ENCODE measurements at regions not wholly inside any gene's neighbourhood (a gene's known extent, or its start where the extent isn't known, plus 50 kb on each side); places are given as distances from the start of the nearest gene placed in this dataset.

DNA sequence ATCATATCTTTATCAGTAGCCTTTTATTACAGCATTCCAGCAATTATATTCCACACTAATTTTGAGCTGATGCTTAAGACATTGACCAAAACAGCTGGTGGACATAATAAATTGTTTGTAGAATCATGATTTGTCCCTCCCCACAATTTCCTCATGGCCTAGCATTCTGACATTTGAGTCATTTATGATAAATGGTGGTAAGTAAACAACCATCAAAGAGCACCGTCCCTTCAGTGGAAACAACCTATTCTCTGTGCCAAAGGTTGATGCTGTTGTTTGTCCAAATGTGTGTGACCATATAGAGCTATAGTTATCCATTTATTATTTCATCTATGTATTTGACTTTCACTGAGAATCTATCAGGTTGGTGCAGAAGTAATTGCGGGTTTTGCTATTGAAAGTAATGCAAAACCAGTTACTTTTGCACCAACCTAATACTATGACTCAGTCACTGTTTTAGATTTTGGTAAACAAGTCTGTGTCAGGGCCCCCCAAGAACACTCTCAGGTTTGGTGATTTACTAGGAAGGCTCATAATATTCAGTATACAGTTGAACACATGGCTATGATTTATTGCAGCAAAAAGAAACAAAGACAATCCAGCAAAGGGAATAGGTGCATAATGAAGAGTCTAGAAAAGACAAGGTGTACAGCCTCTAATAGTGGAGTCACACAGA is 608.7 kb upstream of the REG3G start:
- Histone ChIP-seq H3K27me3 (no peaks in the 10 kb centered on the region), H3K4me1 (peaks cover 0 to 12% (median 4%) of the 10 kb centered on the region in 4 donors), H3K27ac (no peak overlapping the region), H3K9me3 (no peaks in the 10 kb centered on the region), H3K4me3 (no peak overlapping the region), H3K36me3 (no peaks in the 10 kb centered on the region)
- TF ChIP-seq POLR2AphosphoS5 (IDR thresholded peaks at IDR 0.05) (no peak), EP300 (IDR thresholded peaks at IDR 0.05) (no peak), POLR2A (IDR thresholded peaks at IDR 0.05) (no peak)
- TF ChIP-seq, protein P1, sequence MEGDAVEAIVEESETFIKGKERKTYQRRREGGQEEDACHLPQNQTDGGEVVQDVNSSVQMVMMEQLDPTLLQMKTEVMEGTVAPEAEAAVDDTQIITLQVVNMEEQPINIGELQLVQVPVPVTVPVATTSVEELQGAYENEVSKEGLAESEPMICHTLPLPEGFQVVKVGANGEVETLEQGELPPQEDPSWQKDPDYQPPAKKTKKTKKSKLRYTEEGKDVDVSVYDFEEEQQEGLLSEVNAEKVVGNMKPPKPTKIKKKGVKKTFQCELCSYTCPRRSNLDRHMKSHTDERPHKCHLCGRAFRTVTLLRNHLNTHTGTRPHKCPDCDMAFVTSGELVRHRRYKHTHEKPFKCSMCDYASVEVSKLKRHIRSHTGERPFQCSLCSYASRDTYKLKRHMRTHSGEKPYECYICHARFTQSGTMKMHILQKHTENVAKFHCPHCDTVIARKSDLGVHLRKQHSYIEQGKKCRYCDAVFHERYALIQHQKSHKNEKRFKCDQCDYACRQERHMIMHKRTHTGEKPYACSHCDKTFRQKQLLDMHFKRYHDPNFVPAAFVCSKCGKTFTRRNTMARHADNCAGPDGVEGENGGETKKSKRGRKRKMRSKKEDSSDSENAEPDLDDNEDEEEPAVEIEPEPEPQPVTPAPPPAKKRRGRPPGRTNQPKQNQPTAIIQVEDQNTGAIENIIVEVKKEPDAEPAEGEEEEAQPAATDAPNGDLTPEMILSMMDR (IDR thresholded peaks at IDR 0.05) = no peak
- no peak for DNase-seq
- intact Hi-C loops (cut with DNase I) = no loop called here
- whole genome bisulfite sequencing, 2 donors = 36 to 62% methylated on average over 2 of the region's 2 CpGs

DNA sequence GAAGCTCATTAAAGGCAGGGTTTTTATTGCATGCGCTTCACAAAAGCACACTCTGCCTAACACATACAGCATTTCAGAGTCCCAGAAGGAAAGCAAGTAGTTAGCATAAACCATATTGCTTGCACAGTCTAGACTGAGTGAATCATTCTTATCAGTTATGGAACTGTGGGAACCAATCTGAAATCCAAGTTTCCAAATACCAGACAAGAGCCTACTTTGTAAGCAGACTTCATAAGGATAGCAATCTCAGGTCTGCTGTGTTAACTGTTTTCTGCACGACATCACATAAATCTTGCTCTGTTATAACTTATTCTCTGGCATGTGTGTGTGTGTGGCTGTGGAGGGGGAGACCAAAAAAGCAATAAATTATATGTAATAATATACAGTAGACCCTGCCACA is 608.1 kb upstream of the REG3G start:
- H3K9me3 ChIP-seq = no peaks in the 10 kb centered on the region
- no peak for DNase-seq
- intact Hi-C loops (cut with DNase I) = no loop called here
- no peak overlapping the region for H3K27ac ChIP-seq
- WGBS, 2 donors = 27 to 53% methylated on average over 2 of the region's 2 CpGs
- no peak for TF ChIP-seq POLR2A (IDR thresholded peaks at IDR 0.05)
- no peak for TF ChIP-seq POLR2AphosphoS5 (IDR thresholded peaks at IDR 0.05)
- no peak for TF ChIP-seq EP300 (IDR thresholded peaks at IDR 0.05)
- TF ChIP-seq, protein P1 (IDR thresholded peaks at IDR 0.05) = no peak
- peaks cover 0 to 12% (median 4%) of the 10 kb centered on the region in 4 donors for H3K4me1 ChIP-seq
- no peaks in the 10 kb centered on the region for H3K36me3 ChIP-seq
- no peaks in the 10 kb centered on the region for H3K27me3 ChIP-seq
- no peak overlapping the region for H3K4me3 ChIP-seq

DNA sequence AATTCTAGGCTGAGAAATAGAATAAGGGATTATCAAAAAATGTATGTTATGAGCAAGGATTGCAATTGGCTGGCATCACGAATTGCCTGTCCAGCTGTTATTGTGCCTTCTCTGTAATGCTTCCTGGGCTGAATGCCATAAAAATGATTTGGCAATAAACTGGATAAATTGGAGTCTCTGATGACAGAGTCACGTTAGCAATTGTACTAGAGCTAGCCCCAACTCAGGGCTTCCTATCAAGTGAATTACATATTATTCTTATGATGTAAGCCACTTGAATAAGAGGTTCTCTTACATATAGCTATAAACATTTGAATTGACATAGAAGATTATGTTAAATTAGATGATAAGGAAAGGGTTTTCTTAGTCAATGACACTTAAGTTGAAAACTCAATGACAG is 607.5 kb upstream of the REG3G start:
- no peak for DNase-seq
- peaks cover 0 to 12% (median 4%) of the 10 kb centered on the region in 4 donors for H3K4me1 ChIP-seq
- no peaks in the 10 kb centered on the region for H3K27me3 ChIP-seq
- no peak overlapping the region for H3K27ac ChIP-seq
- H3K4me3 ChIP-seq = no peak overlapping the region
- TF ChIP-seq, protein P1 (IDR thresholded peaks at IDR 0.05) = no peak
- no peak for TF ChIP-seq POLR2A (IDR thresholded peaks at IDR 0.05)
- TF ChIP-seq EP300 (IDR thresholded peaks at IDR 0.05) = no peak
- TF ChIP-seq POLR2AphosphoS5 (IDR thresholded peaks at IDR 0.05) = no peak
- 6 to 38% methylated on average over 2 of the region's 2 CpGs for WGBS, 2 donors
- H3K9me3 ChIP-seq = no peaks in the 10 kb centered on the region
- H3K36me3 ChIP-seq = no peaks in the 10 kb centered on the region
- intact Hi-C loops (cut with DNase I) = no loop called here

DNA sequence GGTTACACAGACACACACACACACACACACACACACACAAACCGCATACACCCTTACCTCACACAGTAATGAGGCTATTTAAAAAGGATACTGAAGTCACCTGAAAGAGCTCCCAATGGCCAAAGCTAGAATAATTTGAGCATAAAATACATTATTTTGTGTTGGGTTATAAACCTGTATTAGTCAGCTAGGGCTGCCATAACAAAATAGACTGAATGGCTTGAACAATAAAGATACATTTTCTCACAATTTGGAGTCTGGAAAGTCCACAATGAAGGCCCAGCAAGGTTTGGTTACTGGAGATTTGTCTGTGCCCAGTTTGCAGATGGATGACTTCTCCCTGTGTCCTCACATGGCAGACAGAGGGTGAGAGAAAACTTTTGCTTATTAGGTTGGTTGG is 605.4 kb upstream of the REG3G start:
- Histone ChIP-seq H3K36me3 (no peaks in the 10 kb centered on the region), H3K27me3 (no peaks in the 10 kb centered on the region), H3K4me3 (no peak overlapping the region), H3K9me3 (no peaks in the 10 kb centered on the region), H3K4me1 (peaks cover 0 to 12% (median 4%) of the 10 kb centered on the region in 4 donors), H3K27ac (no peak overlapping the region)
- 95 to 96% methylated on average over 1 of the region's 1 CpG for WGBS, 2 donors
- intact Hi-C loops (cut with DNase I) = no loop called here
- no peak for DNase-seq
- TF ChIP-seq EP300 (IDR thresholded peaks at IDR 0.05) (no peak), POLR2A (IDR thresholded peaks at IDR 0.05) (no peak), POLR2AphosphoS5 (IDR thresholded peaks at IDR 0.05) (no peak)
- TF ChIP-seq, protein P1 (IDR thresholded peaks at IDR 0.05) = no peak

DNA sequence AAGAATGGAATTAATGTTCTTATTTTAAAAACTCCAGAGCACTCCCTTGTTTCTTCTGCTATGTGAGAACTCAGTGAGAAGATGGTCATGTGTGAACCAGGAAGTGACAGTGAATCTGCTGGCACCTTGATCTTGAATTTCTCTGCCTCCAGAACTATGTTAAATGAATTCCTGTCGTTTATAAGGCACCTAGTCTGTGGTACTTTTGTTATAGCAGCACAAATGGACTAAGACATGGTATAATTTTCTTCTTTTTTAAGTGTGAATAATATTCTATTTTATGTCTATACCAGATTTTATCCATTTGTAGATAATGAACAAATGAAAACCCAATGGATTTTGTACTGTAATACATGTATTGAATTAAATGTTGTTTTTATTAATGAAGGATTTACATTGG is 601.9 kb upstream of the REG3G start:
- intact Hi-C loops (cut with DNase I) = no loop called here
- H3K4me3 ChIP-seq = no peak overlapping the region
- TF ChIP-seq EP300 (IDR thresholded peaks at IDR 0.05) (no peak), POLR2AphosphoS5 (IDR thresholded peaks at IDR 0.05) (no peak), POLR2A (IDR thresholded peaks at IDR 0.05) (no peak)
- TF ChIP-seq, protein P1 (IDR thresholded peaks at IDR 0.05) = no peak
- no peaks in the 10 kb centered on the region for H3K36me3 ChIP-seq
- 47 to 65% methylated on average over 1 of the region's 1 CpG for WGBS, 2 donors
- no peak overlapping the region for H3K27ac ChIP-seq
- no peaks in the 10 kb centered on the region for H3K4me1 ChIP-seq
- DNase-seq = no peak
- H3K27me3 ChIP-seq = no peaks in the 10 kb centered on the region
- H3K9me3 ChIP-seq = no peaks in the 10 kb centered on the region

Data from sigmoid colon (tissue), 6 donors.